K562 (cell line): ENCODE measurements at regions not wholly inside any gene's neighbourhood (a gene's known extent, or its start where the extent isn't known, plus 50 kb on each side); places are given as distances from the start of the nearest gene placed in this dataset.

ENCODE experiments used
- ATAC-seq: fragments of 200-7000 bp; cut with Tn5 transposase; 3 replicates; pipeline ENCODE4 v1.9.1; 2020; ENCODE audit warnings: moderate library complexity
- BruUV-seq: library from RNA; stranded (reverse); fragments of 400-500 nt; replicated peaks from 2 replicates; lab custom pipeline; 2021; lab: Mats Ljungman, UMichigan
- CTCF ChIA-PET: fragments of 300-600 bp; formaldehyde crosslinking; extraction: SDS; loops from one replicate; lab custom pipeline; 2021; ENCODE audit warnings: low intra/inter-chr PET ratio; lab: Yijun Ruan, JAX
- POLR2A ChIA-PET: fragments of 300-600, 350-650 bp; sonication (Branson Sonifier 250); formaldehyde crosslinking; extraction: SDS; loops from one replicate; lab custom pipeline; 2021; ENCODE audit warnings: antibody characterized with exemption, inconsistent platforms; lab: Yijun Ruan, JAX
- DNase-seq, 4 experiments: peaks; one replicate each; pipeline versions ENCODE4 v3.0.0 to v3.0.0-alpha.2; 2011 to 2018; ENCODE audit warnings: low spot score in 3 of 4, mixed read lengths in 3 of 4; ENCODE audit errors: extremely low read depth in 1 of 4
- FAIRE-seq: peaks from 2 replicates; lab custom pipeline; 2011; peaks lifted over from hg19 to GRCh38; lab: Jason Lieb, UNC
- H2AFZ ChIP-seq: 2 replicates; pipeline ENCODE4 v1.6.0; 2011; ENCODE audit warnings: low read depth, low read length, control low read depth, inconsistent platforms
- H3K27ac ChIP-seq: fragments of 200-600 bp; 3 replicates; pipeline ENCODE4 v1.8.0; 2011; ENCODE audit warnings: low read depth, mild to moderate bottlenecking, control low read depth, inconsistent platforms, low read length, moderate library complexity, mixed read lengths; ENCODE audit errors: extremely low read depth
- H3K27me3 ChIP-seq, 2 experiments: fragments of 300-600 bp in 1 of 2; 2 replicates in 1 of 2; 3 replicates in 1 of 2; pipeline versions ENCODE4 v1.6.0 to v1.8.0; 2011; ENCODE audit warnings: inconsistent platforms in 2 of 2, low read length in 2 of 2, mild to moderate bottlenecking in 1 of 2, mixed read lengths in 1 of 2, moderate library complexity in 1 of 2; ENCODE audit not compliant: control insufficient read depth in 2 of 2, insufficient read depth in 2 of 2
- H3K36me3 ChIP-seq: fragments of 300-600 bp; 3 replicates; pipeline ENCODE4 v1.8.0; 2011; ENCODE audit warnings: mild to moderate bottlenecking, low read length, inconsistent platforms; ENCODE audit not compliant: control insufficient read depth, insufficient read depth
- H3K4me1 ChIP-seq, 2 experiments: fragments of 200-600 bp in 1 of 2; replicated peaks in 1 of 2; 2 replicates in 1 of 2; 3 replicates in 1 of 2; pipeline versions ENCODE4 v1.5.1 to v1.8.0; 2011; ENCODE audit warnings: inconsistent platforms in 2 of 2, low read length in 2 of 2, mild to moderate bottlenecking in 1 of 2, mixed read lengths in 1 of 2, moderate library complexity in 1 of 2; ENCODE audit not compliant: control insufficient read depth in 2 of 2, insufficient read depth in 2 of 2
- H3K4me2 ChIP-seq: 2 replicates; pipeline ENCODE4 v1.6.1; 2011; ENCODE audit warnings: low read length, control low read depth, inconsistent platforms, mixed read lengths; ENCODE audit not compliant: insufficient read depth
- H3K4me3 ChIP-seq: fragments of 200-600 bp; sonication (generic), shearing (Covaris generic); 2 replicates; pipeline ENCODE4 v1.5.1; 2016; ENCODE audit warnings: control low read depth, inconsistent platforms
- H3K79me2 ChIP-seq: fragments of 200-600 bp; 3 replicates; pipeline ENCODE4 v1.8.0; 2011; ENCODE audit warnings: low read length, inconsistent platforms; ENCODE audit not compliant: control insufficient read depth, insufficient read depth
- H3K9ac ChIP-seq, 2 experiments: 2 replicates each; pipeline versions ENCODE4 v1.6.0 to v1.6.1; 2011; ENCODE audit warnings: low read depth in 2 of 2, low read length in 2 of 2, control low read depth in 1 of 2, inconsistent platforms in 1 of 2, mild to moderate bottlenecking in 1 of 2, mixed read lengths in 1 of 2; ENCODE audit not compliant: insufficient read depth in 1 of 2
- H3K9me1 ChIP-seq: one replicate; pipeline ENCODE4 v1.6.0; 2011; ENCODE audit warnings: inconsistent platforms, mild to moderate bottlenecking, low read length, moderate library complexity; ENCODE audit not compliant: control insufficient read depth, insufficient read depth
- H3K9me3 ChIP-seq: replicated peaks from 2 replicates; pipeline ENCODE4 v1.5.1; 2011; ENCODE audit warnings: low read depth, low read length, inconsistent platforms; ENCODE audit not compliant: control insufficient read depth, insufficient read depth
- H4K20me1 ChIP-seq: replicated peaks from 2 replicates; pipeline ENCODE4 v1.6.1; 2011; ENCODE audit warnings: low read length, inconsistent platforms, mixed read lengths; ENCODE audit not compliant: control insufficient read depth, insufficient read depth
- DPF2 ChIP-seq: fragments of 450-650 bp; IDR thresholded peaks from 2 replicates; pipeline ENCODE4 v1.6.1; 2016
- SMARCB1 ChIP-seq: IDR thresholded peaks from 2 replicates; pipeline ENCODE4 v1.6.1; 2011; ENCODE audit warnings: improper control_type of control experiment, low read depth; ENCODE audit not compliant: insufficient read length
- TEAD2 ChIP-seq: fragments of 450-650 bp; IDR thresholded peaks from 2 replicates; pipeline ENCODE4 v1.6.1; 2016; ENCODE audit warnings: missing genetic modification characterization, control low read depth, missing compliant biosample characterization
- ZBTB1 ChIP-seq: sonication (generic); formaldehyde crosslinking; IDR thresholded peaks from 2 replicates; pipeline ENCODE4 v1.8.1; 2023; ENCODE audit warnings: missing genetic modification reagents, low read depth, mild to moderate bottlenecking, borderline replicate concordance
- WGBS: fragments of 100-300 bp; shearing (Covaris generic); methylation state at CpG from one replicate; pipeline ENCODE4 v1.1.6; 2016; ENCODE audit warnings: low coverage, mixed read lengths; ENCODE audit not compliant: insufficient coverage; ENCODE audit errors: missing lambda C conversion rate; 5-methylcytosine and 5-hydroxymethylcytosine counted together
- in situ Hi-C: fragments of 300-500 bp; cut with MboI; formaldehyde crosslinking; loops from 4 replicates; pipeline ENCODE4 v1.15.0; 2018; ENCODE audit warnings: inconsistent platforms, mixed read lengths
- intact Hi-C: fragments of 100-400 bp; cut with micrococcal nuclease; formaldehyde crosslinking; loops from 2 replicates; pipeline ENCODE4 v1.14.2; 2022

DNA sequence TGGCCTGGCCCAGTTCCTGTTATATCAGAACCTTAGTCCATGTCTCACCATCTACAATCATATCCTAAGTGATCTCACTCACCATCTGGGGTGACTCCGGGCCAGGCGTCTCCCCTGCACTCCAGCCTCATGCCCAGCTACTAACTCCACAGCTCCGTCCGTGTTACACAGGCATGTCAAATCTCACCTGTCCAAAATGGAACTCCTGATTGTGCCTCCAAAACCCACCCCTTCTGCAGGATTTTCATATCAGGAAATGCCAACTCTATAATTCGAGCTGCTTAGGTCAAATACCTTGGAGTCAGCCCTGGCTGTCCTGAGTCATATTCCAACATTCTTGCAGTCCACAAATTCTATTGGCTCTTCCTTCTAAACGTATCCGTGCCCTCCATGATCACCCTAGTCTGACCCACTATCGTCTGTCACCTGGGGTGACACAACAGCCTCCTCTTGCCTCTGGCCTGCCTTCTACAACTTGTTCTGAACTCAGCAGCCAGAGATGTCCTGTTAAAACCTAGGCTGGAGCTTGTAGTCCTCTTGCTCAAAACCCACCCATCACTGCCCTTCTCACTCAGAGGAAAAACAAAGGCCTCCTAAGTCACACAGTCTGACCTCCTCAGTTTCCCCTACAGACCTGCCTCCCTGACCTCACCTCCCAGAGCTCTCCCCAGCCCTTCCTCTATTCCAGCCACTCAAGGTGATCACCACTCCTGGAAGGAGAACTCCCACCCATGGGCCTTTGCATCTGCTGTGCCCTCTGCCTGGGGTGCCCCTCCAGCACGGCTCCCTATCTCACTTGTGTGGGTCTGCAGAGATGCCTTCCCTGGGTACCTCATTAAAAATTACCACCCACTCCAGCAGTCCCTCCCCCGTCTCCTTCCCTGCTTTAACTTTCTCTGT lies 85.3 kb upstream of the SIRPA start:
- no peaks in the 10 kb centered on the region for H3K79me2 ChIP-seq
- no peaks in the 10 kb centered on the region for H4K20me1 ChIP-seq
- ChIA-PET CTCF (no interaction called here), POLR2A (interaction anchor here (0.5 to 0.7 kb wide), 2 partner anchors 92 to 370 kb away, joined by 3 read pairs; no protein-coding TSS in a partner anchor)
- H3K9ac ChIP-seq: no peak overlapping the region
- H3K4me2 ChIP-seq: no peak overlapping the region
- ATAC-seq (no peak), FAIRE-seq (no peak), DNase-seq (no peak)
- in situ Hi-C loops: no loop called here
- no peaks in the 10 kb centered on the region for H3K9me1 ChIP-seq
- H3K4me3 ChIP-seq: no peak overlapping the region
- peaks cover 0 to 4% of the 10 kb centered on the region in 2 experiments; a peak in 2 of 5 replicates for H3K27me3 ChIP-seq
- no peaks in the 10 kb centered on the region for H3K36me3 ChIP-seq
- no peak overlapping the region for H3K27ac ChIP-seq
- H3K9me3 ChIP-seq: no peaks in the 10 kb centered on the region
- intact Hi-C loops: no loop called here
- 0% methylated on average over 7 of the region's 10 CpGs for WGBS
- no peaks in the 10 kb centered on the region for H3K4me1 ChIP-seq
- BruUV-seq: no TSS peak
- no peak overlapping the region for H2AFZ ChIP-seq
- TF ChIP-seq SMARCB1 (no peak), TEAD2 (tag) (no peak), DPF2 (no peak)

DNA sequence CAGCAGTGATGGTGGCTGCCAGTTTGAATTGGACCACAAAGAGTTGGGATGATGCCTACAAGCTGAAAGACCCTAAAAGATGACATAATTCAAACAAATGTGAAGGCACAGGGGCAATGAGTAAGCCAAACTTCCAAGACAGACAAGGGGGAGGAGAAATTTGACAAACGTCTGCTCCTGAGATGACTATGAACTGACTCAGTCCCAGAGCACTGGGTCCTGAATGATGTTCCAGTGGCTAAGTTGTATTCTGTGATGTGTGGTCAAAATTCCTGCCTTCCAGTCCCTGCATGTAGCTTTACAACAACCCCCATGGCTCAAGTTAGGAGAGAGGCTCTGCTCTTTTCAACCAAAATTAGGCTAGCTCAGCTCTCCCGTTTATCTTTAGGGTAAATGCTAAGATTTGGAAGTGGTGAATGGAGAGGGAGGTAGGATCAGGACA lies 86.1 kb upstream of the SIRPA start:
- 0% methylated on average over 2 of the region's 2 CpGs for WGBS
- no TSS peak for BruUV-seq
- Histone ChIP-seq H3K4me1 (no peaks in the 10 kb centered on the region), H3K36me3 (no peaks in the 10 kb centered on the region), H3K79me2 (no peaks in the 10 kb centered on the region)
- TF ChIP-seq ZBTB1: no peak
- TF ChIP-seq, all 486 proteins: peak for 0
- no peak for DNase-seq
- ATAC-seq: no peak
- Histone ChIP-seq H3K9me3 (no peaks in the 10 kb centered on the region), H3K27me3 (peaks cover 0 to 11% of the 10 kb centered on the region in 2 experiments; a peak in 2 of 5 replicates), H2AFZ (no peak overlapping the region), H3K4me3 (no peak overlapping the region), H3K4me2 (no peak overlapping the region), H4K20me1 (no peaks in the 10 kb centered on the region), H3K27ac (no peak overlapping the region), H3K9ac (no peak overlapping the region), H3K9me1 (no peaks in the 10 kb centered on the region)
- in situ Hi-C loops (no loop called here), intact Hi-C loops (no loop called here)
- ChIA-PET POLR2A (no interaction called here), CTCF (no interaction called here)
- FAIRE-seq: no peak
